Embryonic facial prominence (tissue), 1 donor: ENCODE measurements at regions not wholly inside any gene's neighbourhood (a gene's known extent, or its start where the extent isn't known, plus 50 kb on each side); places are given as distances from the start of the nearest gene placed in this dataset.
"Not testable (repeated sequence)": the region's sequence is repeated elsewhere in the genome, so short reads cannot be mapped to it uniquely, and the experiment has no call there.

ENCODE experiments used
- DNase-seq: peaks from one replicate; pipeline ENCODE4 v3.0.0-alpha.2; 2016; ENCODE audit errors: extremely low spot score

- no peak for DNase-seq
Observed at GRCh38 chr14:81955123-81955522, 421.5 kb upstream of the SEL1L start.

GRCh38 chr14:81960781-81961180, 427.1 kb upstream of the SEL1L start:
- no peak for DNase-seq

GRCh38 chr14:81963846-81964245, 430.2 kb upstream of the SEL1L start:
- DNase-seq = no peak

- no peak for DNase-seq
Observed at GRCh38 chr14:81970307-81970706, 436.7 kb upstream of the SEL1L start.

GRCh38 chr14:81971911-81972310, 438.3 kb upstream of the SEL1L start:
- no peak for DNase-seq

GRCh38 chr14:81972601-81973000, 438.9 kb upstream of the SEL1L start:
- no peak for DNase-seq

GRCh38 chr14:81974543-81974942, 440.9 kb upstream of the SEL1L start:
- DNase-seq = no peak

GRCh38 chr14:81980601-81981306, 447.1 kb upstream of the SEL1L start:
- no peak for DNase-seq

GRCh38 chr14:81981307-81981675, 447.6 kb upstream of the SEL1L start:
- no peak for DNase-seq

GRCh38 chr14:81982046-81982445, 448.4 kb upstream of the SEL1L start:
- DNase-seq = no peak

- DNase-seq = no peak
Observed at GRCh38 chr14:81986005-81986404, 452.4 kb upstream of the SEL1L start.

- no peak for DNase-seq
Observed at GRCh38 chr14:81989211-81989610, 455.6 kb upstream of the SEL1L start.

- peak; percentile 49 for DNase-seq
Observed at GRCh38 chr14:81990312-81990761, 456.7 kb upstream of the SEL1L start.

- no peak for DNase-seq
Observed at GRCh38 chr14:81991998-81992397, 458.3 kb upstream of the SEL1L start.

GRCh38 chr14:81993432-81993831, 459.8 kb upstream of the SEL1L start:
- DNase-seq = no peak

GRCh38 chr14:82003426-82003825, 469.8 kb upstream of the SEL1L start:
- DNase-seq = no peak

- DNase-seq = no peak
Observed at GRCh38 chr14:82009076-82009475, 475.4 kb upstream of the SEL1L start.

- DNase-seq = no peak
Observed at GRCh38 chr14:82009993-82010392, 476.3 kb upstream of the SEL1L start.

- DNase-seq = no peak
Observed at GRCh38 chr14:82011460-82011859, 477.8 kb upstream of the SEL1L start.

GRCh38 chr14:82029038-82029437, 495.4 kb upstream of the SEL1L start:
- no peak for DNase-seq

- DNase-seq = no peak
Observed at GRCh38 chr14:82035397-82035796, 501.7 kb upstream of the SEL1L start.

- DNase-seq = not testable (repeated sequence)
Observed at GRCh38 chr14:82038066-82038465, 504.4 kb upstream of the SEL1L start.

GRCh38 chr14:82045339-82045738, 511.7 kb upstream of the SEL1L start:
- DNase-seq = no peak
